H1 (cell line): ENCODE measurements at regions not wholly inside any gene's neighbourhood (a gene's known extent, or its start where the extent isn't known, plus 50 kb on each side); places are given as distances from the start of the nearest gene placed in this dataset.
A peak's percentile ranks its signal among the peaks of the same experiment; 100 is the strongest.

Source experiments
- CTCF ChIA-PET: fragments of 300-600 bp; sonication (Branson Sonifier 250); formaldehyde crosslinking; loops from one replicate; lab custom pipeline; 2021; ENCODE audit not compliant: partially characterized antibody; lab: Charles Lee
- POLR2A ChIA-PET: fragments of 300-600 bp; sonication (Branson Sonifier 250); formaldehyde crosslinking; loops from one replicate; lab custom pipeline; 2021; ENCODE audit warnings: inconsistent platforms; ENCODE audit not compliant: partially characterized antibody; lab: Charles Lee
- DNase-seq, 2 experiments: peaks; one replicate each; pipeline versions ENCODE4 v3.0.0 to v3.0.0-alpha.2; 2010 to 2022; ENCODE audit warnings: low spot score in 2 of 2, low read depth in 1 of 2, mixed read lengths in 1 of 2
- FAIRE-seq: peaks from 2 replicates; lab custom pipeline; 2011; peaks lifted over from hg19 to GRCh38; lab: Jason Lieb, UNC
- H2AFZ ChIP-seq: 2 replicates; pipeline ENCODE4 v1.8.1; 2012; ENCODE audit warnings: low read length, inconsistent platforms
- H2AK5ac ChIP-seq: 2 replicates; pipeline ENCODE4 v1.6.1; 2013; ENCODE audit warnings: low read depth, low read length
- H2BK120ac ChIP-seq: replicated peaks from 2 replicates; pipeline ENCODE3; 2013; ENCODE audit warnings: low read depth, low read length, inconsistent platforms
- H2BK12ac ChIP-seq: 2 replicates; pipeline ENCODE4 v1.6.1; 2013; ENCODE audit warnings: low read depth, low read length
- H2BK15ac ChIP-seq: 2 replicates; pipeline ENCODE4 v1.6.1; 2013; ENCODE audit warnings: low read length
- H2BK20ac ChIP-seq: 2 replicates; pipeline ENCODE4 v1.6.1; 2013; ENCODE audit warnings: low read length
- H2BK5ac ChIP-seq: 2 replicates; pipeline ENCODE4 v1.6.1; 2013; ENCODE audit warnings: low read depth, low read length
- H3K14ac ChIP-seq: 2 replicates; pipeline ENCODE4 v1.6.1; 2013; ENCODE audit warnings: inconsistent platforms; ENCODE audit not compliant: insufficient read length
- H3K18ac ChIP-seq: 2 replicates; pipeline ENCODE4 v1.6.1; 2013; ENCODE audit warnings: low read length; ENCODE audit errors: extremely low read depth
- H3K23ac ChIP-seq: 2 replicates; pipeline ENCODE4 v1.6.1; 2013; ENCODE audit warnings: inconsistent platforms; ENCODE audit not compliant: insufficient read length
- H3K23me2 ChIP-seq: 2 replicates; pipeline ENCODE4 v1.6.1; 2013; ENCODE audit warnings: low read depth, low read length
- H3K27ac ChIP-seq: 2 replicates; pipeline ENCODE4 v1.6.1; 2011; ENCODE audit warnings: low read depth, low read length, inconsistent platforms
- H3K27me3 ChIP-seq, 4 experiments: replicated peaks in 1 of 4; 1 replicate in 1 of 4; 2 replicates in 3 of 4; pipeline versions ENCODE4 v1.6.1 to v1.8.1; 2011 to 2013; ENCODE audit warnings: low read length in 3 of 4, mild to moderate bottlenecking in 3 of 4, inconsistent platforms in 2 of 4, mixed read lengths in 2 of 4, moderate library complexity in 1 of 4; ENCODE audit not compliant: control insufficient read depth in 3 of 4, insufficient read depth in 3 of 4; ENCODE audit errors: extremely low read depth in 1 of 4
- H3K36me3 ChIP-seq, 4 experiments: 2 replicates each; pipeline versions ENCODE4 v1.6.1 to v1.8.1; 2011 to 2013; ENCODE audit warnings: mild to moderate bottlenecking in 4 of 4, low read length in 3 of 4, moderate library complexity in 2 of 4, control low read depth in 1 of 4, inconsistent platforms in 1 of 4; ENCODE audit not compliant: insufficient read depth in 4 of 4, control insufficient read depth in 2 of 4
- H3K4ac ChIP-seq: replicated peaks from 2 replicates; pipeline ENCODE3; 2013; ENCODE audit warnings: low read length, low read depth, mixed read lengths, inconsistent platforms; ENCODE audit not compliant: insufficient read length
- H3K4me1 ChIP-seq, 4 experiments: replicated peaks in 1 of 4; 1 replicate in 1 of 4; 2 replicates in 3 of 4; pipeline versions ENCODE4 v1.6.1 to v1.8.1; 2011 to 2013; ENCODE audit warnings: low read length in 3 of 4, inconsistent platforms in 2 of 4, mixed read lengths in 1 of 4; ENCODE audit not compliant: insufficient read depth in 4 of 4, control insufficient read depth in 3 of 4
- H3K4me2 ChIP-seq, 2 experiments: 2 replicates each; pipeline versions ENCODE4 v1.6.1 to v1.8.1; 2011 to 2013; ENCODE audit warnings: low read depth in 2 of 2, low read length in 2 of 2, control low read depth in 1 of 2, inconsistent platforms in 1 of 2, mild to moderate bottlenecking in 1 of 2; ENCODE audit not compliant: insufficient read depth in 1 of 2
- H3K4me3 ChIP-seq, 4 experiments: fragments of 200-600, 300-600 bp in 1 of 4; sonication (generic), shearing (Covaris generic), sonication (Bioruptor Twin) in 1 of 4; 2 replicates each; pipeline versions ENCODE4 v1.5.1 to v1.8.1; 2011 to 2016; ENCODE audit warnings: low read length in 4 of 4, low read depth in 3 of 4, control low read depth in 2 of 4, inconsistent platforms in 2 of 4, mild to moderate bottlenecking in 2 of 4, mixed read lengths in 1 of 4, moderate library complexity in 1 of 4; ENCODE audit not compliant: insufficient read depth in 2 of 4; ENCODE audit errors: extremely low read depth in 1 of 4
- H3K56ac ChIP-seq: replicated peaks from 2 replicates; pipeline ENCODE3; 2013; ENCODE audit warnings: low read depth, mild to moderate bottlenecking, mixed read lengths, low read length, inconsistent platforms; ENCODE audit not compliant: insufficient read length
- H3K79me1 ChIP-seq: 2 replicates; pipeline ENCODE4 v1.6.1; 2013; ENCODE audit warnings: low read depth, low read length, control low read depth
- H3K79me2 ChIP-seq, 2 experiments: 2 replicates each; pipeline versions ENCODE4 v1.6.1 to v1.8.1; 2012 to 2013; ENCODE audit warnings: low read length in 2 of 2, mild to moderate bottlenecking in 2 of 2, inconsistent platforms in 1 of 2; ENCODE audit not compliant: insufficient read depth in 2 of 2, control insufficient read depth in 1 of 2
- H3K9ac ChIP-seq, 4 experiments: replicated peaks in 1 of 4; 1 replicate in 1 of 4; 2 replicates in 3 of 4; pipeline versions ENCODE4 v1.6.1 to v1.8.1; 2011 to 2013; ENCODE audit warnings: low read depth in 3 of 4, low read length in 3 of 4, control low read depth in 2 of 4, mild to moderate bottlenecking in 2 of 4, moderate library complexity in 2 of 4, inconsistent platforms in 1 of 4; ENCODE audit errors: extremely low read depth in 1 of 4
- H3K9me3 ChIP-seq, 2 experiments: 2 replicates each; pipeline versions ENCODE4 v1.6.1 to v1.8.1; 2012 to 2013; ENCODE audit warnings: mild to moderate bottlenecking in 2 of 2, moderate library complexity in 2 of 2, control low read depth in 1 of 2, inconsistent platforms in 1 of 2, low read depth in 1 of 2, low read length in 1 of 2, mixed read lengths in 1 of 2; ENCODE audit not compliant: insufficient read depth in 2 of 2
- H4K20me1 ChIP-seq, 2 experiments: replicated peaks in 1 of 2; 2 replicates each; pipeline versions ENCODE3 to v1.8.1; 2011 to 2013; ENCODE audit warnings: inconsistent platforms in 2 of 2, low read length in 2 of 2, mild to moderate bottlenecking in 1 of 2; ENCODE audit not compliant: insufficient read depth in 2 of 2, control insufficient read depth in 1 of 2
- H4K5ac ChIP-seq: 2 replicates; pipeline ENCODE4 v1.6.1; 2013; ENCODE audit warnings: low read length, low read depth, mixed read lengths, inconsistent platforms; ENCODE audit not compliant: insufficient read length
- H4K8ac ChIP-seq: 2 replicates; pipeline ENCODE4 v1.8.0; 2013; ENCODE audit warnings: mild to moderate bottlenecking, moderate library complexity, low read length, inconsistent platforms; ENCODE audit not compliant: insufficient read depth; ENCODE audit errors: extremely low read depth
- H4K91ac ChIP-seq: replicated peaks from 2 replicates; pipeline ENCODE3; 2013; ENCODE audit warnings: low read length, mixed read lengths, inconsistent platforms; ENCODE audit not compliant: insufficient read length
- CEBPB ChIP-seq: IDR thresholded peaks from 2 replicates; pipeline ENCODE4 v1.6.1; 2012; ENCODE audit warnings: low read depth, low read length
- SUZ12 ChIP-seq: fragments of 200-600 bp; sonication (generic); IDR thresholded peaks from 2 replicates; pipeline ENCODE4 v1.6.1; 2012; ENCODE audit warnings: mild to moderate bottlenecking, inconsistent platforms, low read length, moderate library complexity, mixed read lengths
- WGBS, 2 experiments: shearing (Covaris generic) in 1 of 2; methylation state at CpG; one replicate each; pipeline versions ENCODE4 v1.1.6 to v1.1.7; 2013 to 2015; ENCODE audit warnings: low lambda C conversion rate in 2 of 2, mixed read lengths in 2 of 2, inconsistent platforms in 1 of 2, low coverage in 1 of 2, missing lambda C conversion rate in 1 of 2; ENCODE audit not compliant: insufficient replicate concordance in 2 of 2, insufficient coverage in 1 of 2, insufficient read length in 1 of 2; ENCODE audit errors: extremely low coverage in 1 of 2, missing lambda C conversion rate in 1 of 2; 5-methylcytosine and 5-hydroxymethylcytosine counted together

GRCh38 chr10:59959504-59960018, 53.2 kb upstream of the CCDC6 start:
- no peak overlapping the region for H3K56ac ChIP-seq
- H2AK5ac ChIP-seq, result no peak overlapping the region
- no peak overlapping the region for H4K8ac ChIP-seq
- H3K4me2 ChIP-seq, result no peak overlapping the region
- peak; percentile 42 for FAIRE-seq
- DNase-seq, result no peak
- H2BK120ac ChIP-seq, result no peak overlapping the region
- H4K20me1 ChIP-seq, result no peaks in the 10 kb centered on the region
- H4K5ac ChIP-seq, result no peak overlapping the region
- H3K27me3 ChIP-seq, result no peaks in the 10 kb centered on the region
- peak overlapping the region; percentile 91 for H2AFZ ChIP-seq
- H3K4me1 ChIP-seq, result no peaks in the 10 kb centered on the region
- WGBS, 2 experiments, result 71% methylated on average over 4 of the region's 4 CpGs; no CpG with 5 or more reads in 1 of the 2 experiments
- no peaks in the 10 kb centered on the region for H3K36me3 ChIP-seq
- no peak overlapping the region for H2BK12ac ChIP-seq
- no peak overlapping the region for H3K4me3 ChIP-seq
- H3K23ac ChIP-seq, result no peak overlapping the region
- no peak overlapping the region for H3K4ac ChIP-seq
- no peak overlapping the region for H4K91ac ChIP-seq
- no peaks in the 10 kb centered on the region for H3K9me3 ChIP-seq
- no peak overlapping the region for H3K27ac ChIP-seq
- no peak overlapping the region for H3K9ac ChIP-seq
- TF ChIP-seq CEBPB (peak; percentile 74), SUZ12 (no peak)
- H2BK15ac ChIP-seq, result no peak overlapping the region
- no peaks in the 10 kb centered on the region for H3K79me2 ChIP-seq
- H3K14ac ChIP-seq, result no peak overlapping the region
- H3K18ac ChIP-seq, result no peak overlapping the region
- ChIA-PET POLR2A (interaction anchor here (0.6 kb wide), 1 partner anchor 232 kb away, joined by 3 read pairs; no protein-coding TSS in a partner anchor), CTCF (interaction anchor here (0.7 to 3.1 kb wide), 7 partner anchors 11 to 93 kb away, joined by 3 to 12 read pairs (median 3); partner anchors contain the start of gene CCDC6)
- no peaks in the 10 kb centered on the region for H3K79me1 ChIP-seq
- H2BK20ac ChIP-seq, result no peak overlapping the region
- no peaks in the 10 kb centered on the region for H3K23me2 ChIP-seq
- no peak overlapping the region for H2BK5ac ChIP-seq
